NCI-H2029 treated with DMSO at 0.1 percent for 48 hours (cell line): ENCODE measurements at regions not wholly inside any gene's neighbourhood (a gene's known extent, or its start where the extent isn't known, plus 50 kb on each side); places are given as distances from the start of the nearest gene placed in this dataset.
"Not testable (repeated sequence)": the region's sequence is repeated elsewhere in the genome, so short reads cannot be mapped to it uniquely, and the experiment has no call there.

Experiments
- DNase-seq: peaks from one replicate; lab custom pipeline; 2025; lab: John Stamatoyannopoulos, UW

DNA sequence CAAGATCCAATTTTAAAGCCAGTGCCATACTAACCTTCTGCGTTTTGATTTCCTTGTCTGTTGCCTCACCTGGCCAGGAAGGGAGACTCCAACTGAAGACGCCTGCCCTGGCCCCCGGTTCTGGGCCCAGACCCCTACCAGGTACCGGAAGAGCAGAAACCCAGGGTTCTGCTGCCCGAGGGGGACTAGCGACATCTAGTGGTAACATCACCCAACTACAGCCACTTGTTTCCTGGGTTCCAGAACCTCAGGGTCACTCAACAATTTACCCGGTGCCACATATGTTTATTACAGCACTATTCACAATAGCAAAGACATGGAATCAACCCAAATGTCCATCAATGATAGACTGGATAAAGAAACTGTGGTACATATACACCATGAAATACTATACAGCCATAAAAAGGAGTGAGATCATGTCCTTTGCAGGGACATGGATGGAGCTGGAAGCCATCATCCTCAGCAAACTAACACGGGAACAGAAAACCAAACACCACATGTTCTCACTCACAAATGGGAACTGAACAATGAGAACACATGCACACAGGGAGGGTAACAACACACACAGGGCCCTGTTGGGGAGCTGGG lies 268.7 kb upstream of the IRX4 start:
- DNase-seq = not testable (repeated sequence)

DNA sequence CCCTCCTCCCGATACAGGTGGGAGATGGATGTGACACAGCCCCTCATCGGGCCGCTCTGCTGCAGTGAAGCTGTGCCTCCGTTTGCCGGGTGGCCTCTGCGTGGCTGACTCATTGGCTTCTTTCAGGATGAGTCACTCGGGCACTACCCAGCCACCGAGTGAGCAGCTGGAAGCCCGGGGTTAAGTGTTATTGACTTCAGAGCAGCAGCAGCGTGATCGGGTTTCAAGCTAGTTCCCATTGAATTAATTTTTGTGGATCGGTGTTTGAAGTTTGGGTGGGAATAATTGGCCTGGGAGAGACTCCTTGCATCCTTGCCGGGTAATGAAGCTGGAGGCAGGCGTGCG lies 266.4 kb upstream of the IRX4 start:
- DNase-seq = peak; percentile 64

DNA sequence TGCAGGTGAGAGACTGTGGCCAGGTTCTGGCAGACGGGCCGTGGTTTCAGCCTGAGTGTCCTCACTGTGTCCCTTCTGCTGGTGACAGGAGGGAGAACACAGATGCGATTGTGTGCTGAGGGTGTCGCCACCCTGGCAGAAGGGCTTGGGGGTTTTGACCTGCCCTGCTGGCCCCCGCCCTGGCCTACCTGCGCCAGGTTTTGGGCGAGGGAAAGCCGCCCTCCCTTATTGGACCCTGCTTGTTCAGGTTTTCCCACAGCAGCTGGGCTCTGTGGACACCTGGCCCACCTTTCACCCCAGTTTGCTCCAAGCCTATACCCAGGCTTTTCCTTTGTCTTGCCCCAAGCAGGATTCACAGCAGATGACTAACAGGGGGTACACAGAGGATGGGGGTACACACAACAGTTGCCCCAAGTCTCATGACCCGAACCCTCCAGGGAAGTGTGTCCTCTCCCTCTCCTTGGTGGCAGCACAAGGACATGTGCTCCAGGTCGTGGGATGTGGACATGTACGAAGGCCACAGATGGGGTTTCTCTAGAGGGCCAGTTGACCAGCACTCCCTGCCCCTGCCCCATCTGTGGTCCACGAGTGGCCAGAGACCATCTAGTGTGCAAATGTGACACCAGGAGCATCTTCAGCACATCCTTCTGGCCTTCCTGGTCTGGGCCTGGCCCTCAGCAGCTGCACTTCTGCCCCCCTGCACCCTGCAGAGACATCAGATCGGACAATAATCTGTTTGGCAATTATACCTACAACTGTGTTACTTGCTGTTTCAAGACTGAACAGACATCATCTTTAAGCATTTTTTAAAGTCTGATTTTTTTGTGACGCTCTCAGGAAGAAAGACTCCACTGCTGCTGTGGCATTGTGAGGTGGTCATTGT lies 265.8 kb upstream of the IRX4 start:
- DNase-seq = no peak

DNA sequence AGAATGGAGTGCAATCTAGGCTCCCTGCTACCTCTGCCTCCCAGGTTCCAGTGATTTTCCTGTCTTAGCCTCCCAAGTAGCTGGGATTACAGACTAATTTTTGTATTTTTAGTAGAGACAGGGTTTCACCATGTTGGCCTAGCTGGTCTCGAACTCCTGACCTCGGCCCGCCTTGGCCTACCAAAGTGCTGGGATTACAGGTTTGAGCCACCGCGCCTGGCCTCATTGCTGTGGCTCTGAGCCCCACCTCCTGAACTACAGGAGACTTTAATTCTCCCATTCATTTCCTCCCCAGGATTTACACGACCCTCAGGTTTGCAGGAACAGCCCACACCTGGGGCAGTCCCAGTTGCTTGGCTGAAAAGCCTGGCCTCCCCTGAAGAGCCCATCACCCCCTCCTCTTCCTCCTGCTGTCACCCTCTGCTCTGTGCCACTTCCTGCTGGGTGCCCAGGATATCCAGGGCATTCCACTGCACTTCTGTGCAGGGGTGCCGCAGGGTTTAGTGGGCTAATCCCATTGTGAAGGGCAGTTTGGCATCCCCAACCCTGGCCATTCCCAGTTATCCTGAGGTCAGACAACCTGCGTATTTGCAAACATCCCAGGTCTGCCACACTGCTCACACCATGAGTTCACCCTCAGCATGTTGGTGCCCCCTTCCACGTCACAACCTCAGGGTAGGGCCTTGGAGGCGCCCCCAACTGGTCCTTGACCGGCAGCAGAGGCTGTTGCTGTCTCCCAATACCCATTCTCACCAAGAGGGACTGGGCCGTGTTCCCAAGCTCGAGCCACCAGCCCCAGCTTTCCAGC lies 265.0 kb upstream of the IRX4 start:
- no peak for DNase-seq

DNA sequence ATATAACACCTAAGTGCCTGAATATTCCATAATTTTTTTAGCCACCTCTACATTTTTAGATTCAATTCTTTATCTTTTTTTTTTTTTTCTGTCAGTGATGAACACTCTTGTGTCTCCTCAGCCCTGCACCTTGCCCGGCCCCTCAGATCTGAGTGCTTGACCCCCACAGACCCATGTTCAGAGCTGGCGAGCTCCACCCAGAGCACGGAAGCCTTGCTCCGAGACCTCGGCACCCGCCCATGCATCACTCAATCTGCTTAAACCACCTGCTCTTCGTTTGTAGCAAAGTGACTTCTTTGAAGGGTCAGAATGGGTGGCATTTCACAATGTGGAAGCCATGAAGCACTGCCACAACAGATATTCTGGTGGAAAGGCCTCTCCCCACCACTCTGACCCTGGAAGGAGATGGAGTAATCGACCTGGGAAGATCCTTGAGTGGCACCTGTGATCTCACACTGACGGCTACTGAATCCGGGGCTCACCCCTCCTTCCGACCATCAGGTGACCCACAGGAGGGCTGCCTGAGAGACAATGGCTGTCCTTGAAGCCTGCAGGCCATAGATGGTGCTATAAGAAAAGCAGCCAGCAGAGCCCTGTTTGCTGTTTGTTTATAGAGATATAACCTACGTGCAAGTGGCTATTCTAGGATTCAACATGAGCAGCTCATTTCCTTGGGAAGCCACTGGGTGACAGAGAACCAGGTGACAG lies 261.1 kb upstream of the IRX4 start:
- DNase-seq = no peak

DNA sequence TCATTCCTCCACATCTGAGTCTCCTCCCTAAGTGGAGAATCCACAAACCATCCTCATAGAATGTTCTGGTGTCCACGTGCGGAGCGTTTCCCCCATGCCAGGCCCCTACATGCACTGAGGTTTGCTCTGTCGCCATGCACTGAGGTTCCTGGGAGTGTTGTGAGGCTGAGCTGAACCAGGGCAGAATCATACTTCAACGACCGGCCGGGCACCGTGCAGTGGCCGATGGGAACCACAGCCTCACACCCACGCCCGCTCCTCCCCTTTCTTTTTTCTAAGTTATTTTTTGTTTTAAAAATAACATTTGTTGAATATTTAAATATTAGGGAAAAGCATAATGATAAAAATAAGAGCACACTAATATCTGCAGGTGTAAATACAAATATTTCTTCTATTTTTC lies 260.4 kb upstream of the IRX4 start:
- no peak for DNase-seq

DNA sequence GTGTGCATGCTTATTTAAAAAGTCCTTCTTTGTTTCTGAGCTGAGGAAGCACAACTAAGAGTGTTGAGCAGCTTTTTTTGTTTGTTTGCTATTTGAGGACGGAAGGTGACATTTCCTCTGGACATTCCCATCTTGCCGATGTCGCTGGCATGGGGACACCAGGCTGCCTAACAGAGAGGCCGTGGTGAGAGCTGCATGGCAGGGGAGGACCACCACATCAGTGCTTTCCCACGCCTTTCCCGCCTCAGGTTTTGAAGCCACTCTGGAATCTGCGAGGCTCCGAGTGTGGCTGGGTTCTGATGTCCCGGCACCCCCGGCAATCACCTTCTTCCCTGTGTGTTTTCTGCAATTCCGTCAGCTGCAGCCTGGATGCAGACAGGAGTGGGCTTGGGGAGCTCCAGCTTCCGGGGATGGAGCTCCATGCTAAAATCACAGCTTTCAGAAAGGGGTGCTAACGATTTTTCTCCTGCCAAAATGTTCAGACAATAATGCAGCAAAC lies 259.8 kb upstream of the IRX4 start:
- DNase-seq = no peak

DNA sequence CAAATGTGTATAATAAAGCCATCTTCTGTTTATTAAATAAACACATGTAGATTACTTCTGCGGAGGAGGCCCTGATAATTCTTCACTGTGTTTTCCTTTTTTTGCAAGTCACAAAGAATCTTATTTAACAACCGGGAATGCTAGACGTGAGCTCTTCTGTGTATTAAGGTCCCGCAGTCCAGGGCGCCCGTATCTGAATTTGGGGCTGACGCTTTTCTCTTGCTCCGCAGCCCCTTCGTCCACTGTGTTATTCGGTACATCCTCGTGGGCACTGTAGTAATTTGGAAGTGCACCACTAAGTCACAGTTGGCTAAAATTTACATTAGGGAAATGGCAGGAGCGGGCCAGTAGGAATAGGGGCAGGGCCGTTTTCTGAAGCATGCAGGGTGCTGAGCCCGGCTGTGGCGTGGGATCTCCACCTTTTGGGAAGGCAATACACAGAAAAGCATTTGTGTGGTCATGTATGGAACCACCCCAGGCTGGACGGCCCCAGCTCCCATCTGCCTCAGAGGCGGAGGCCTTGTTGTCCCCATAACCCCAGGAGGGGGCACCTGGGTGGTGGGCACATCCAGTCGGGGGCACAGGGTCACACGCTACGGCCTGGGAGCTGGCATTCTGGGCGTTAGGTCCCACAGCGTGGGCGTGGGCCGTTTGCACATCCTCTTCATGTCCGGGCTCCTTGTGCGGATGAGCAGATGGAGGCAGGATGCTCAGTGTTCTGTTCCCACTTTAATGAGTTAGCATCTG lies 258.7 kb upstream of the IRX4 start:
- no peak for DNase-seq

DNA sequence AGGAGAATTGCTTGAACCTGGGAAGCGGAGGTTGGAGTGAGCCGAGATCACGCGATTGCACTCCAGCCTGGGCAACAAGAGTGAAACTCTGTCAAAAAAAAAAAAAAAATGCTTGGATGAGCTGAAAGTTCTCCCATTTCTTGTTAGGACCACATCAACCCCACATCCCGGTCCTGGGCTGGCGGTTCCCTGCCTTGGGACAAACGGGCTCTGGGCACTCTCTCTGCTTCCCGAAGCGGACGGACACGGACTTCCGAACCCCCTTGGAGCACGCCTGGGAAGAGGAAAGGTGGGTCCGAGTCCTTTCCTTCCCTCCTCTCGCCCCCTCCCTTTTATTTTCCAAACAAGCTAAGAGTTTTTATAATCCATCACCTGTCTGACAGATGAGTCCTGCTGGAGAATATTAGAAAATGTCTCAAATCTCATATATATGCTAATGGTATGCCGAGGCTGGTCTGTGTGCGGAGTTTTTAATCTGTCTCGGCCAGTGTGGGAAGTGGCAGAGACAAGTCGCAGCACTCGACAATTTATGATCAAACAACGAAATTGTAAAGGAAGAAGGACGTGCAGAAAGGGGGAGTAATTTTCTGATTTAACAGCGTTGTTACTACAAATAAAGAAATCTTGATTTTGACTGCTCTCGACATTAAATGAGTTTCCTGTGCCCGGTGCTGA lies 257.9 kb upstream of the IRX4 start:
- no peak for DNase-seq

DNA sequence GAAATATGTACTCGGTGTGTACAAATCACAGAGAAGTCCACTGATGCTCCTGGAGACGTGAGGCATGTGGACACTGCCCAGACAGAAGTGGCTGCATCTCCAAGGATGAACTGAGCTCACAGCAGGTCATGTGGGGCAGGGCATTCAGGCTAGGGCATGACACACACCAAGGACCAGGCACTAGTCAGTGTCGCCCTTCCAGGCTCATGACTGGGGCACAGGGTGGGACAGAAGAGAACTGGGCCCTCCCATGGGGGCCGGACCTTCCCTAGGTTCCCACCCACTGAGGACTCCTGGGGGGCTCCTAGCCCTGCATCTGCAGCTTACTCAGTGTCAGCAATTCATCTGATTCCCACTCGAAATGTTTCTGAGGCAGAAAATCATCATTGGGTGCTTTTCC lies 256.8 kb upstream of the IRX4 start:
- DNase-seq = no peak

DNA sequence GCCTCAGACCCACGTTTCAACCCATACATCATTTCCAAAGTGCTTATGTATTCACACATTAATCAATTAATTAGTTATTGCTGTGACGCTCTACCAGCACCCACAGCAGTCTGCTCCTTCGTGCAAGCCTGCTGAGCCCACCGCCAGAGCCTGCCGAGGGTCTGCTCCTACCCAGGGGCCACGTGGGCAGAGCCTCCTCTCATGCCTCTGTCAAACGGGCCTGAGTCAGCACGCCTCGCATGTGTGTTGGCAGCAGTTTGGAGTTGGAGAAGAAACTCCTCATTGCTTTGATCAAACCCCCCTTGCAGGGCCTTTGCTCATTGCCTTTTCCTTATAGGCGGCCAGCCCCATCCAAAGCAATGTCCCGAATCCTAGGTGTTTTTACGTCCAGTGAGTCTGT lies 256.2 kb upstream of the IRX4 start:
- DNase-seq = no peak

DNA sequence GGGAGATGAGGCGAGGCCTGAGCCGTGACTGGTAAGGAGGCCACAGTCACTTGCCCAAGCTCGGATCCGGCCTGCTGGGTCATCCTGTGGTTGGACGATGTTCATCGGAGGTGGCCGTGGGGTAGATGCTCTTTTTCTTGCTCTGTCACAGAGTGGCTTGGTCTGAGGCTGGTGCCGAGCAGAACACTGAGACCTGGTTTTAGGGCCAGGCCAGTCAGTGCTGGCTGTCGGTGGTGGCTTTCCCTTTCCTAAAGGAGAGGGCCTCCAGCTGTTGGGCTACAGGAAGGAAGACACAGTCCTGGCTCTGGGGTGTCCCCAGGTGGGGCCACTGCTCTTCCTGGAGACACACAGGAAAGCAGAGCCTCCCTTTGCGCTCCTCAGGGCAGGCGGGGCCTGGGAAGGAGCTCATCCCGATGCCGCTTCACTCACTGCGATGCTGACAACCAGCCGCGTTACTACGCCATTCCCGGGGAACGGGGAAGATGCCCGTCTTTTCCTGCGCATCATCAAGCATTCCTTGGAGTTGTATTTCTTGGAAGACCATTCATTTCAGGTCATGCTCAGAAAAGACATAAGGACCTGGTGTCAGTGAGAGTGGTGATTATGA lies 254.8 kb upstream of the IRX4 start:
- no peak for DNase-seq

DNA sequence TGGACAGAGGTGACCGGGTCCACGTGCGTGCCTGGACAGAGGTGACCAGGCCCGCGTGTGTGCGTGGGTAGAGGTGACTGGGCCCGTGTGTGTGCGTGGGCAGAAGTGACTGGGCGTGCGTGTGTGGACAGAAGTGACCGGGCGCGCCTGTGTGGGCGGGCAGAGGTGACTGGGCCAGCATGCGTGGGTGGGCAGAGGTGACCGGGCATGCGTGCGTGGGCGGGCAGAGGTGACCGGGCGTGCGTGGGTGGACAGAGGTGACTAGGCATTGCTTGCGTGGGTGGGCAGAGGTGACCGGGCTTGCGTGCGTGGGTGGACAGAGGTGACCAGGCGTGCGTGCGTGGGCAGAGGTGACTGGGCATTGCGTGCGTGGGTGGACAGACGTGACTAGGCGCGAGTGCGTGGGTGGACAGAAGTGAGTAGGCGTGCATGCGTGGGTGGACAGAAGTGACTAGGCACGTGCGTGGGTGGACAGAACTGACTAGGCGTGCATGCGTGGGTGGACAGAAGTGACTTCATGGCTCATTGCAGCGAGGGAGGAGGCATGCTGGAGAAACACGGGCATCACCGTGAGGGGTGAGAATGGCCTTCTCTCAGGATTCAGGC lies 254.1 kb upstream of the IRX4 start:
- no peak for DNase-seq

DNA sequence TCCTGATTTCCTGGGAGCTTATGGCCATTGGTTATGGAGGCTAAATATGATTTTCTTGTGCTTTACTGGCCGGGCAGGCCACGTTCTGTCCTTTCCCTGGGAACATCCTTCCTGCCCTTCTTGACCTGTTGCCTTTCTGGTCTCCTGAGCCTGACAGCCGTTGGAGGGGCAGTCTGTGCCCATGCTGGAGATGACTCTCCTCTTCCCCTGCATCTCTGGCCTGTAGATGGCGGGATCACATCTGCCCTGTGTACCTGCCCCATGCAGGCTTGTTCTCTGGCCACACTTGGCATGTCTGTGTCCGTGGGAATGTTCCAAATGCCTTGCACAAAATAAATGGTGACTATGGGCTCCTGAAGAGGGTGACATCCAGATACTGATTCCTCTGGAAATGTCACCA lies 253.1 kb upstream of the IRX4 start:
- DNase-seq = no peak

DNA sequence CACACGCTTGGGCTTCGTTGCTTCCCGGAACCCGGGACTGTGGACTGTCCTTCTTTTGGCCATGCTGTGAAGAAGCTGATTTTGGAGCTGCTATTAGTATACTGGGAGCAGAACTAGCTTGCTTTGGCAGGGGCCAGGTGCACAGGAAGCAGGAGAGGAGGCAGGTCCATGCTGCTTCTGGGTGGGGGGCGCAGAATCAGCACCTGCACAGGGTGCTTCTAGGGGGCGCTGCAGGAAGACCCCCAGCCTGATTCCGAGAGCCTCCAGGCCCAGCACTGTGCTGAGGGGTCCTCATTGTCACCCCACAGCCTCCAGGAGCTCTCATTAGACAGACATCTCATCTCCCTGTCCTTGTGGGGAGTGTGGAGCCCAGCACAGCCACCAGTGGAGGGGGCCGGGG lies 252.6 kb upstream of the IRX4 start:
- no peak for DNase-seq

DNA sequence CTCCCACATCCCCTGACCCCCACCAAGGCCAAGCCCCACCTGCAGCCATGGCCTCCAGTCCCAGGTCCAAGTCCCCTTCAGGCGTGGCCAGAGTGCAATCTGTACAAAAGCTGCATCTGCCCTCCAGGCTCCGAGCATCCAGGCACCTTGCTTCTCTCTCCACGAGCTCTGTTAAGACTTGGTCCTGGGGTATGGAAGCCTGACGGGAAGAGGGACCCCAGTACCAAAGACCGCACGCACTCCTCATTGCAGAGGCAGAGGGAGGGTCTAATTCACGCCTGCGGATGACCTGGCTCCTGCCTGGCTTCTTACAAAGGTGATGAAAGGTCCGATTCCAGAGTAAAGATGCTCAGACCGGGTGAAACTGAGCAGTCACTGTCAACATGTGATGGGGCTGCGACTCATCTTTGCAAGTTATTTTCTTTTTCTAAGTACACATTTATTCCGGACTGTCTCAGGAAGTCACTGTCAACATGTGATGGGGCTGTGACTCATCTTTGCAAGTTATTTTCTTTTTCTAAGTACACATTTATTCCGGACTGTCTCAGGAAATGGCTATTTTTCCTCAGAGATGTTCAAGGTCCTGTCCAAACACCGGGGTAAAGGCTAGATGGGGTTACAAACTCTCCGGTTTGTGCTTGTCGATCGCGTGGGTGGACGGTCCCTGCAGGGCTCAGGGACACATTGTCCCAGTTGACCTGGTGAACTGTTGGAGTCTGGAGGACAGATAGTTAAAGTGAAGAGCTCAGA lies 252.0 kb upstream of the IRX4 start:
- DNase-seq = no peak

DNA sequence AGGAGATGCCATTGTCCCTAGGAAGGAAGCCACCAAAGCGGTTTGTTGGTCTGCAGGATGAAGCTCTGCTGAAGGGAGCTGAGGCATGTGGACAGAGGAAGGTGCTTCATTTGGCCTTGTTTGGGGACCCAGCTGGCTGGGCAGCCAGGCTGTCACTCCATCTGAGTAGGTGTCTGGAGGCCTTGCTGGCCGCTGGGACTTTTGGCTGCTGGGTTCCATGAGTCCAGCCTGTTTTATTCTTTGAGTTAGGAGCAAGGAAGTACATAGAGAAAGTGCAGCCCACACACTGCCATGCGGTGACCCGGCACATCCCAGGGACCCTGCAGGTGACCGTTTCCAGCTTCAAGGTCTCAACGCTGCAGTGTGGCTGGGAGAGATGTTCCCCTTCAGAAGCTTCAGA lies 251.2 kb upstream of the IRX4 start:
- no peak for DNase-seq

DNA sequence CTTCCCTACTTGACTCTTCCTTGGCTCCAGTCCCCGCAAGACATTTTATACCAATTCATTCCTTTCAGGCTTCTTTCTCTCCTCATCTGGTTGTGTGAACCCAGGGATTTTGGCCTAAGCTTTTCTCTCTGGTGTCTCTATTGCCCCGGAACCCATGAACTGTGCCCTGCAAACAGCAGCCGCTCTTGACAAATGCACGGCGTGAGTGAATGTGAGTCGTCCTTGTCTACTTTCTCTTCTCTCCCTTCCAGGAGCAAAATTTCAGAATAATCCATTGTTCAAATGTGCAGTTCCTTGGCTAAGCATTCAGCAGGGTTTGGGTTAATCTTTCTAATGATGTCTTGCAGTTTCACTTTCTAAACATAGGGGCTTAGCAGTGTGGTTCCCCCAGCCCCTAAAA lies 250.4 kb upstream of the IRX4 start:
- DNase-seq = no peak

DNA sequence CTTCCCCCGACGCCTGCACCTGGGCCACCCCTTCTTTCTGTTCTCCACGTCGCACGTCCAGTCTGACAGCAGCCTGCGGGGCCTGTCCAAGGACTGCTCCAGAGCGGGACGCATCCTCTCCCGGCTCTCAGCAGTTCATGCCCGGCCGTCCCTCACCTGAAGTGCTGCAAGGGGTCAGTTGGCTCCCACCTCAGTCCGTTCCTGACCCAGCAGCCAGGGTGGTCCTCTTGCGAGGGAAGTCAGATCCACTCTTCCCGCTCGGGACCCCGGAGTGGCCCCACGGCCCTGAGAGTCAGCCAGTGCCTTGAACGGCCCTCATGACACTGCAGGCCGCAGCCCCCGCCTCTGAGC lies 249.7 kb upstream of the IRX4 start:
- no peak for DNase-seq
